SK-N-SH (cell line): ENCODE measurements at regions not wholly inside any gene's neighbourhood (a gene's known extent, or its start where the extent isn't known, plus 50 kb on each side); places are given as distances from the start of the nearest gene placed in this dataset.

Source experiments
- CTCF ChIA-PET: fragments of 300-600, 350-600 bp; formaldehyde crosslinking; extraction: SDS; loops from one replicate; lab custom pipeline; 2021; lab: Yijun Ruan, JAX
- POLR2A ChIA-PET: fragments of 350-600 bp; sonication (Branson Sonifier 250); formaldehyde crosslinking; extraction: SDS; loops from one replicate; lab custom pipeline; 2020; ENCODE audit warnings: antibody characterized with exemption, inconsistent platforms; lab: Yijun Ruan, JAX
- DNase-seq: peaks from one replicate; pipeline ENCODE4 v3.0.0; 2012
- H2AFZ ChIP-seq: fragments of 200-600 bp; sonication (generic); 2 replicates; pipeline ENCODE4 v1.8.1; 2016; ENCODE audit warnings: antibody characterized with exemption, mild to moderate bottlenecking, low read depth
- H3F3A ChIP-seq: fragments of 200-600 bp; sonication (generic); replicated peaks from 2 replicates; pipeline ENCODE3; 2016; ENCODE audit warnings: antibody characterized with exemption, mild to moderate bottlenecking; ENCODE audit not compliant: insufficient read depth
- H3K27ac ChIP-seq, 2 experiments: fragments of 200-500 bp in 1 of 2; fragments of 200-600 bp in 1 of 2; sonication (Bioruptor generic) in 1 of 2; sonication (generic), shearing (Covaris generic) in 1 of 2; 2 replicates each; pipeline versions ENCODE4 v1.5.1 to v1.6.1; 2014 to 2016; ENCODE audit warnings: low read depth in 2 of 2, inconsistent platforms in 1 of 2, low read length in 1 of 2, mild to moderate bottlenecking in 1 of 2, mixed read lengths in 1 of 2
- H3K27me3 ChIP-seq: fragments of 200-600 bp; sonication (generic), shearing (Covaris generic); 2 replicates; pipeline ENCODE4 v1.6.1; 2016; ENCODE audit warnings: mixed run types; ENCODE audit not compliant: insufficient read depth
- H3K36me3 ChIP-seq, 2 experiments: fragments of 200-500 bp in 1 of 2; fragments of 200-600 bp in 1 of 2; sonication (Bioruptor generic) in 1 of 2; sonication (generic) in 1 of 2; replicated peaks in 1 of 2; 2 replicates each; pipeline versions ENCODE3 to v1.5.1; 2014 to 2016; ENCODE audit warnings: low read length in 1 of 2, mild to moderate bottlenecking in 1 of 2; ENCODE audit not compliant: insufficient read depth in 2 of 2, control insufficient read depth in 1 of 2
- H3K4me1 ChIP-seq, 2 experiments: fragments of 200-500 bp in 1 of 2; fragments of 200-600 bp in 1 of 2; sonication (Bioruptor generic) in 1 of 2; sonication (generic), shearing (Covaris generic) in 1 of 2; 2 replicates each; pipeline versions ENCODE4 v1.5.1 to v1.6.1; 2014 to 2016; ENCODE audit warnings: low read depth in 1 of 2, low read length in 1 of 2, mixed run types in 1 of 2; ENCODE audit not compliant: insufficient read depth in 2 of 2, control insufficient read depth in 1 of 2
- H3K4me2 ChIP-seq: fragments of 200-600 bp; sonication (generic), shearing (Covaris generic); 2 replicates; pipeline ENCODE4 v1.6.1; 2017; ENCODE audit warnings: mixed run types
- H3K4me3 ChIP-seq, 2 experiments: fragments of 200-500 bp in 1 of 2; fragments of 200-600 bp in 1 of 2; sonication (Bioruptor generic) in 1 of 2; sonication (generic), shearing (Covaris generic) in 1 of 2; 2 replicates each; pipeline versions ENCODE4 v1.5.1 to v1.8.1; 2014 to 2016; ENCODE audit warnings: low read depth in 2 of 2, inconsistent platforms in 1 of 2, low read length in 1 of 2, mild to moderate bottlenecking in 1 of 2, mixed read lengths in 1 of 2, moderate library complexity in 1 of 2
- H3K79me2 ChIP-seq: fragments of 200-600 bp; sonication (generic); 2 replicates; pipeline ENCODE4 v1.8.1; 2017; ENCODE audit warnings: mild to moderate bottlenecking; ENCODE audit not compliant: insufficient read depth
- H3K9ac ChIP-seq: fragments of 200-600 bp; sonication (generic); 2 replicates; pipeline ENCODE4 v1.6.1; 2017; ENCODE audit warnings: mixed run types
- H3K9me2 ChIP-seq: fragments of 200-600 bp; sonication (generic); 2 replicates; pipeline ENCODE4 v1.6.1; 2017; ENCODE audit warnings: mixed run types
- H3K9me3 ChIP-seq: fragments of 200-600 bp; sonication (generic); 2 replicates; pipeline ENCODE4 v1.6.1; 2017; ENCODE audit warnings: mixed run types, mild to moderate bottlenecking, moderate library complexity
- H4K20me1 ChIP-seq: fragments of 200-600 bp; sonication (generic); 2 replicates; pipeline ENCODE4 v1.6.1; 2017; ENCODE audit warnings: mild to moderate bottlenecking, mixed run types; ENCODE audit not compliant: insufficient read depth
- EP300 ChIP-seq, 2 experiments: IDR thresholded peaks; 2 replicates each; pipeline versions ENCODE4 v1.4.0 to v1.6.1; 2012; ENCODE audit warnings: borderline replicate concordance in 1 of 2, low read depth in 1 of 2, low read length in 1 of 2
- EZH2phosphoT487 ChIP-seq: fragments of 200-600 bp; sonication (generic); IDR thresholded peaks from 2 replicates; pipeline ENCODE4 v1.6.1; 2017; ENCODE audit warnings: low read depth, mixed run types, mild to moderate bottlenecking, antibody characterized with exemption, moderate library complexity, borderline replicate concordance
- GATA2 ChIP-seq: sonication (generic); formaldehyde crosslinking; IDR thresholded peaks from 2 replicates; pipeline ENCODE4 v1.5.0; 2020; ENCODE audit warnings: mild to moderate bottlenecking, missing genetic modification reagents
- JUND ChIP-seq: IDR thresholded peaks from 2 replicates; pipeline ENCODE4 v1.4.0; 2012
- MEF2A ChIP-seq: IDR thresholded peaks from 2 replicates; pipeline ENCODE4 v1.4.0; 2012; ENCODE audit warnings: low read depth, borderline replicate concordance
- MXI1 ChIP-seq: IDR thresholded peaks from 2 replicates; pipeline ENCODE4 v1.6.1; 2012; ENCODE audit warnings: mild to moderate bottlenecking, low read depth, low read length, improper control_type of control experiment
- NFIC ChIP-seq: IDR thresholded peaks from 2 replicates; pipeline ENCODE4 v1.4.0; 2012; ENCODE audit warnings: borderline replicate concordance
- POLR2AphosphoS5 ChIP-seq: IDR thresholded peaks from 2 replicates; pipeline ENCODE4 v1.6.1; 2012; ENCODE audit warnings: low read depth, low read length
- RFX5 ChIP-seq: IDR thresholded peaks from 2 replicates; pipeline ENCODE4 v1.6.1; 2012; ENCODE audit warnings: mild to moderate bottlenecking, improper control_type of control experiment, low read length
- SMC3 ChIP-seq: IDR thresholded peaks from 2 replicates; pipeline ENCODE4 v1.6.1; 2012; ENCODE audit warnings: low read depth, low read length, improper control_type of control experiment
- TAF1 ChIP-seq: IDR thresholded peaks from 2 replicates; pipeline ENCODE4 v1.6.1; 2012; ENCODE audit warnings: low read depth, mild to moderate bottlenecking, low read length, moderate library complexity, borderline replicate concordance
- TCF12 ChIP-seq: IDR thresholded peaks from 2 replicates; pipeline ENCODE4 v1.4.0; 2012
- TEAD4 ChIP-seq: IDR thresholded peaks from 2 replicates; pipeline ENCODE4 v1.4.0; 2012; ENCODE audit warnings: mild to moderate bottlenecking, borderline replicate concordance; ENCODE audit not compliant: insufficient read depth
- YY1 ChIP-seq: IDR thresholded peaks from 2 replicates; pipeline ENCODE4 v1.4.0; 2012; ENCODE audit warnings: low read depth, mild to moderate bottlenecking
- WGBS: methylation state at CpG from one replicate; pipeline ENCODE4 v1.1.6; 2017; ENCODE audit warnings: low lambda C conversion rate; 5-methylcytosine and 5-hydroxymethylcytosine counted together
- TF ChIP-seq, protein P1 (sequence below): fragments of 150-350 bp; IDR thresholded peaks from 2 replicates; pipeline ENCODE4 v1.6.1; 2017; ENCODE audit warnings: antibody characterized with exemption, low read length, low read depth, borderline replicate concordance
- TF ChIP-seq, protein P2 (sequence below): IDR thresholded peaks from 2 replicates; pipeline ENCODE4 v1.4.0; 2012; ENCODE audit warnings: low read depth, borderline replicate concordance
- TF ChIP-seq, protein P3 (sequence below): IDR thresholded peaks from 2 replicates; pipeline ENCODE4 v1.6.1; 2012; ENCODE audit warnings: mild to moderate bottlenecking, low read depth, low read length, moderate library complexity

DNA sequence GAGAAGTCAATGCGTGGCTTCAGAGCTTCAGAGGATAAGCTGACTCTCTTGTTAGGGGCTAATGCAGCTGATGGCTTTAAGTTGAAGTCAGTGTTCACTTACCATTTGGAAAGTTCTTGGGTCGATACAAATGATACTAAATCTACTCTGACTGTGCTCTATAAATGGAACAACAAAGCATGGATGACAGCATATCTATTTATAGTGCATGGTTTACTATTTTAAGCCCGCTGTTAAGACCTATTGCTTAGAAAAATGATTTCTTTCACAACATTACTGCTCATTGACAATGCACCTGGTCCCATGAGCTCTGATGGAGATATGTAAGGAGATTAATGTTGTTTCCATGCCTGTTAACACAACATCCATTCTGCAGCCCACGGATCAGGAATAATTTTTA lies 435.7 kb downstream of the MAT2B start:
- no peak for DNase-seq
- 39% methylated on average over 4 of the region's 4 CpGs for WGBS
- POLR2A ChIA-PET: no interaction called here
- Histone ChIP-seq H3F3A (no peaks in the 10 kb centered on the region), H3K4me3 (no peak overlapping the region), H3K9me2 (no peaks in the 10 kb centered on the region), H3K36me3 (no peaks in the 10 kb centered on the region), H3K79me2 (no peaks in the 10 kb centered on the region), H3K4me1 (no peaks in the 10 kb centered on the region; a peak in 2 of 4 replicates), H2AFZ (no peak overlapping the region), H4K20me1 (no peaks in the 10 kb centered on the region), H3K9ac (no peak overlapping the region), H3K9me3 (no peaks in the 10 kb centered on the region), H3K4me2 (no peak overlapping the region), H3K27ac (no peak overlapping the region), H3K27me3 (no peaks in the 10 kb centered on the region)
- TF ChIP-seq TCF12: no peak
- no peak for TF ChIP-seq NFIC
- TF ChIP-seq TEAD4: no peak
- no peak for TF ChIP-seq EZH2phosphoT487
- TF ChIP-seq, protein P1, sequence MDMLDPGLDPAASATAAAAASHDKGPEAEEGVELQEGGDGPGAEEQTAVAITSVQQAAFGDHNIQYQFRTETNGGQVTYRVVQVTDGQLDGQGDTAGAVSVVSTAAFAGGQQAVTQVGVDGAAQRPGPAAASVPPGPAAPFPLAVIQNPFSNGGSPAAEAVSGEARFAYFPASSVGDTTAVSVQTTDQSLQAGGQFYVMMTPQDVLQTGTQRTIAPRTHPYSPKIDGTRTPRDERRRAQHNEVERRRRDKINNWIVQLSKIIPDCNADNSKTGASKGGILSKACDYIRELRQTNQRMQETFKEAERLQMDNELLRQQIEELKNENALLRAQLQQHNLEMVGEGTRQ: no peak
- TF ChIP-seq POLR2AphosphoS5: no peak
- no peak for TF ChIP-seq YY1
- TF ChIP-seq JUND: no peak
- TF ChIP-seq GATA2: no peak
- no peak for TF ChIP-seq SMC3
- CTCF ChIA-PET: interaction anchor here (1.0 kb wide), 1 partner anchor 245 kb away, joined by 3 read pairs; no protein-coding TSS in a partner anchor

DNA sequence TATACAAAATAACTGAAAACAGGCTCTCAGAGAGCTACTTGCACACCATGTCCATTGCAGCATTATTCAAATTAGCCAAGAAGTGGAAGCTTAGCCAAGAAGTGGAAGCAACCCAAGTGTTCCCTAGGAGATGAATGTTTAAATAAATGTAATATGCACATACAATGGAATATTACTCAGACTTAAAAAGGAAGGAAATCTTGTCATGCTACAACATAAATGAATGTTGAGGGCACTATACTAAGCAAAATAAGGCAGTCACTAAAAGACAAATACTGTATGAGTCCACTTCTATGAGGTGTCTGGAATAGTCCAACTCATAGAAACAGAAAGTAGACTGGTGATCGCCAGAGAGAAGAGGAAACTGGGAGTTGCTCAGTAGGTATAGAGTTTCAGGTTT lies 438.1 kb downstream of the MAT2B start:
- Histone ChIP-seq H3F3A (no peaks in the 10 kb centered on the region), H3K27ac (no peak overlapping the region), H3K79me2 (no peaks in the 10 kb centered on the region), H3K27me3 (no peaks in the 10 kb centered on the region), H3K9me3 (no peaks in the 10 kb centered on the region), H3K4me3 (no peak overlapping the region), H3K9ac (no peak overlapping the region), H3K4me2 (no peak overlapping the region), H3K9me2 (no peaks in the 10 kb centered on the region), H2AFZ (no peak overlapping the region), H4K20me1 (no peaks in the 10 kb centered on the region), H3K36me3 (no peaks in the 10 kb centered on the region), H3K4me1 (no peaks in the 10 kb centered on the region; a peak in 2 of 4 replicates)
- 75% methylated on average over 1 of the region's 1 CpG for WGBS
- ChIA-PET CTCF (interaction anchor here (0.8 kb wide), 2 partner anchors 12 to 111 kb away, joined by 3 to 6 read pairs; no protein-coding TSS in a partner anchor), POLR2A (no interaction called here)
- no peak for DNase-seq
- TF ChIP-seq, protein P2, sequence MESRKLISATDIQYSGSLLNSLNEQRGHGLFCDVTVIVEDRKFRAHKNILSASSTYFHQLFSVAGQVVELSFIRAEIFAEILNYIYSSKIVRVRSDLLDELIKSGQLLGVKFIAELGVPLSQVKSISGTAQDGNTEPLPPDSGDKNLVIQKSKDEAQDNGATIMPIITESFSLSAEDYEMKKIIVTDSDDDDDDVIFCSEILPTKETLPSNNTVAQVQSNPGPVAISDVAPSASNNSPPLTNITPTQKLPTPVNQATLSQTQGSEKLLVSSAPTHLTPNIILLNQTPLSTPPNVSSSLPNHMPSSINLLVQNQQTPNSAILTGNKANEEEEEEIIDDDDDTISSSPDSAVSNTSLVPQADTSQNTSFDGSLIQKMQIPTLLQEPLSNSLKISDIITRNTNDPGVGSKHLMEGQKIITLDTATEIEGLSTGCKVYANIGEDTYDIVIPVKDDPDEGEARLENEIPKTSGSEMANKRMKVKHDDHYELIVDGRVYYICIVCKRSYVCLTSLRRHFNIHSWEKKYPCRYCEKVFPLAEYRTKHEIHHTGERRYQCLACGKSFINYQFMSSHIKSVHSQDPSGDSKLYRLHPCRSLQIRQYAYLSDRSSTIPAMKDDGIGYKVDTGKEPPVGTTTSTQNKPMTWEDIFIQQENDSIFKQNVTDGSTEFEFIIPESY: no peak
- TF ChIP-seq TAF1 (no peak), EZH2phosphoT487 (no peak), MXI1 (no peak), MEF2A (no peak), EP300 (IDR thresholded peaks at IDR 0.05; ENCODE audit: borderline replicate concordance in 1 of 2, low read depth in 1 of 2, low read length in 1 of 2) (no peak), RFX5 (no peak)
- TF ChIP-seq, protein P1: no peak
- TF ChIP-seq, protein P3, sequence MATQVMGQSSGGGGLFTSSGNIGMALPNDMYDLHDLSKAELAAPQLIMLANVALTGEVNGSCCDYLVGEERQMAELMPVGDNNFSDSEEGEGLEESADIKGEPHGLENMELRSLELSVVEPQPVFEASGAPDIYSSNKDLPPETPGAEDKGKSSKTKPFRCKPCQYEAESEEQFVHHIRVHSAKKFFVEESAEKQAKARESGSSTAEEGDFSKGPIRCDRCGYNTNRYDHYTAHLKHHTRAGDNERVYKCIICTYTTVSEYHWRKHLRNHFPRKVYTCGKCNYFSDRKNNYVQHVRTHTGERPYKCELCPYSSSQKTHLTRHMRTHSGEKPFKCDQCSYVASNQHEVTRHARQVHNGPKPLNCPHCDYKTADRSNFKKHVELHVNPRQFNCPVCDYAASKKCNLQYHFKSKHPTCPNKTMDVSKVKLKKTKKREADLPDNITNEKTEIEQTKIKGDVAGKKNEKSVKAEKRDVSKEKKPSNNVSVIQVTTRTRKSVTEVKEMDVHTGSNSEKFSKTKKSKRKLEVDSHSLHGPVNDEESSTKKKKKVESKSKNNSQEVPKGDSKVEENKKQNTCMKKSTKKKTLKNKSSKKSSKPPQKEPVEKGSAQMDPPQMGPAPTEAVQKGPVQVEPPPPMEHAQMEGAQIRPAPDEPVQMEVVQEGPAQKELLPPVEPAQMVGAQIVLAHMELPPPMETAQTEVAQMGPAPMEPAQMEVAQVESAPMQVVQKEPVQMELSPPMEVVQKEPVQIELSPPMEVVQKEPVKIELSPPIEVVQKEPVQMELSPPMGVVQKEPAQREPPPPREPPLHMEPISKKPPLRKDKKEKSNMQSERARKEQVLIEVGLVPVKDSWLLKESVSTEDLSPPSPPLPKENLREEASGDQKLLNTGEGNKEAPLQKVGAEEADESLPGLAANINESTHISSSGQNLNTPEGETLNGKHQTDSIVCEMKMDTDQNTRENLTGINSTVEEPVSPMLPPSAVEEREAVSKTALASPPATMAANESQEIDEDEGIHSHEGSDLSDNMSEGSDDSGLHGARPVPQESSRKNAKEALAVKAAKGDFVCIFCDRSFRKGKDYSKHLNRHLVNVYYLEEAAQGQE: no peak
